ENCODE measurements at regions not wholly inside any gene's neighbourhood (a gene's known extent, or its start where the extent isn't known, plus 50 kb on each side); places are given as distances from the start of the nearest gene placed in this dataset.
"Not testable (repeated sequence)": the region's sequence is repeated elsewhere in the genome, so short reads cannot be mapped to it uniquely, and the experiment has no call there.

GRCh38 chr15:98289747-98290146, 329.2 kb downstream of the ARRDC4 start:
- H3K27ac Mint-ChIP-seq, result no peak overlapping the region
- no peak overlapping the region for H3K27ac ChIP-seq (ENCODE audit: low read depth, low read length)
- no peaks in the 10 kb centered on the region for H3K9me3 ChIP-seq (ENCODE audit: low read length)
- no peaks in the 10 kb centered on the region for H3K36me3 ChIP-seq (ENCODE audit: insufficient read depth, low read length)
- peaks cover 0 to 4% (median 0%) of the 10 kb centered on the region in 3 donors for H3K4me1 Mint-ChIP-seq
- DNase-seq, result no peak
- CTCF ChIA-PET, result no interaction called here
- no peaks in the 10 kb centered on the region for H3K4me1 ChIP-seq (ENCODE audit: insufficient read depth, low read length)
- no peaks in the 10 kb centered on the region for H3K27me3 ChIP-seq (ENCODE audit: insufficient read depth, low read length, poor library complexity, severe bottlenecking)
- H3K9me3 Mint-ChIP-seq, result peaks cover 0 to 3% (median 0%) of the 10 kb centered on the region in 5 donors
- no peak overlapping the region for H3K4me3 Mint-ChIP-seq
- peaks cover 0 to 1% (median 0%) of the 10 kb centered on the region in 3 donors for H3K36me3 Mint-ChIP-seq
- H3K4me3 ChIP-seq (ENCODE audit: low read length), result no peak overlapping the region
- POLR2A ChIA-PET, result no interaction called here
- peaks cover 0 to 9% of the 10 kb centered on the region in 2 donors for H3K27me3 Mint-ChIP-seq

DNA sequence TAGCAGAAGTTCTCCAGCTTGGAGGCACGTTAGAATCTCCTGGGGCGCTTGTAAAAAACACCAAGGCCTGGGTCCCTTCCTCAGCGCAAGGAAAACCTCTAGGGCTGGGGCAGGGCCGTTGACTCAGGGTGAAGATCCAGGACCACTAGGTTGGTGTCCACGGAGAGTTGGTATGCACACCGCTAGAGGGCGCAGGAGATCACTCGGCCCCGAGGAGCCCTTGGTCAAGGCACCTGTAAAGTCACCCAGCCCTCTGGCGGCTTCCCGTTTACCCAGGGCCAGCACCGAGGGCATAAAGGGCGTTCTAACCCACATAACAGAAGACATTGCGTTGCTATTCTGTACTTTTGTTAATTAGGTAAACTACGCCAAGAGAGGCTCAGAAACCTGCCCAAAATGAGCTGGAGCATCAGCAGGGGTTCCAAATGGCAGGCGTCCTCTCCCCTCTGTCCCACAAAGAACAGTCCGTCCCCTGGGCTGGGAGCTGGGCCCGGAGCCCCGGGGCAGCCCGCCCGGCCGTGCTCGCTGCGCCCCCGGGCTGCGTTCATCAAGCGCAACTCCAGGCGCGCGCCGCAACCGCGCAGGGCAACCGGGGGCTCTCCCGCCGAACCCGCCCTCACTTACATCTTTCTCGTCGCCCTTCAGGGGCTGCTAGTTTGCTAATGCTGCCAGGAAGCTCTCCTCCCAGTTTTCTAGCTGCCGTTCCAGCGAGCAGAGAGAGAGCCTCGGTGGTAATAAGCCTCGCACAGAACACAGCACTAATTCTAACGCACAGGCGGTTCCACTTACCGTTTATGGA, 332.1 kb downstream of the ARRDC4 start:
- no peak overlapping the region for H3K4me3 ChIP-seq (ENCODE audit: low read length)
- H3K9me3 ChIP-seq (ENCODE audit: low read length), result no peaks in the 10 kb centered on the region
- peaks cover 0 to 4% (median 0%) of the 10 kb centered on the region in 3 donors for H3K4me1 Mint-ChIP-seq
- no peak overlapping the region for H3K27ac Mint-ChIP-seq
- peaks cover 0 to 3% (median 0%) of the 10 kb centered on the region in 5 donors for H3K9me3 Mint-ChIP-seq
- ChIA-PET POLR2A (no interaction called here), CTCF (no interaction called here)
- H3K4me3 Mint-ChIP-seq, result no peak overlapping the region
- H3K27me3 ChIP-seq (ENCODE audit: insufficient read depth, low read length, poor library complexity, severe bottlenecking), result no peaks in the 10 kb centered on the region
- peaks cover 0 to 6% of the 10 kb centered on the region in 2 donors for H3K27me3 Mint-ChIP-seq
- DNase-seq, result no peak
- H3K27ac ChIP-seq (ENCODE audit: low read depth, low read length), result no peak overlapping the region
- H3K4me1 ChIP-seq (ENCODE audit: insufficient read depth, low read length), result no peaks in the 10 kb centered on the region
- H3K36me3 Mint-ChIP-seq, result peaks cover 0 to 1% (median 0%) of the 10 kb centered on the region in 3 donors
- no peaks in the 10 kb centered on the region for H3K36me3 ChIP-seq (ENCODE audit: insufficient read depth, low read length)

GRCh38 chr15:98294126-98294525, 333.6 kb downstream of the ARRDC4 start:
- Mint-ChIP-seq H3K4me1 (peaks cover 0 to 4% (median 0%) of the 10 kb centered on the region in 3 donors), H3K9me3 (peaks cover 0 to 3% (median 0%) of the 10 kb centered on the region in 5 donors), H3K4me3 (no peak overlapping the region), H3K27ac (peak overlapping the region in 1 of 8 donors; percentile 16), H3K36me3 (peaks cover 0 to 1% (median 0%) of the 10 kb centered on the region in 3 donors), H3K27me3 (peaks cover 0 to 6% of the 10 kb centered on the region in 2 donors)
- Histone ChIP-seq H3K9me3 (ENCODE audit: low read length) (no peaks in the 10 kb centered on the region), H3K4me3 (ENCODE audit: low read length) (no peak overlapping the region), H3K36me3 (ENCODE audit: insufficient read depth, low read length) (no peaks in the 10 kb centered on the region), H3K27me3 (ENCODE audit: insufficient read depth, low read length, poor library complexity, severe bottlenecking) (no peaks in the 10 kb centered on the region), H3K27ac (ENCODE audit: low read depth, low read length) (no peak overlapping the region), H3K4me1 (ENCODE audit: insufficient read depth, low read length) (no peaks in the 10 kb centered on the region)
- CTCF ChIA-PET, result no interaction called here
- POLR2A ChIA-PET, result no interaction called here
- no peak for DNase-seq

DNA sequence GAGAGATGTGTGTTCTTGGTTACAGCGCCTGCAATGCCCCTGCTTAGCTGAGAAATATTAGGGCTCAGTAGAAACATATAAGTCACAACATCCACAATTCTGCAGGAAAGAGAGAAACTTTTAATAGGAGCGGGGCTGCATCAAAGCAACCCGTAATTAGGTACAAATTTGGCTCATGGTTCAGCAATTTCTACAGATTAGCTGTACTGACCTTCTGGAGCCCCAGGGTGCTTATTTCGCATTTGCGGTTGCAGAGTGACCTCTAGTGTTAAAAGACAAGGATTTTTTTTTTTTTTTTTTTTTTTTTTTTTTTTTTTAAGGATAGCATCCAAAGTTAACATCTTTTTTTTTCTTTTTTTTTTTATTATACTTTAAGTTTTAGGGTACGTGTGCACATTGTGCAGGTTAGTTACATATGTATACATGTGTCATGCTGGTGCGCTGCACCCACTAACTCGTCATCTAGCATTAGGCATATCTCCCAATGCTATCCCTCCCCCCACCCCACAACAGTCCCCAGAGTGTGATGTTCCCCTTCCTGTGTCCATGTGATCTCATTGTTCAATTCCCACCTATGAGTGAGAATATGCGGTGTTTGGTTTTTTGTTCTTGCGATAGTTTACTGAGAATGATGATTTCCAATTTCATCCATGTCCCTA, 334.7 kb downstream of the ARRDC4 start:
- H3K36me3 ChIP-seq (ENCODE audit: insufficient read depth, low read length); H3K27me3 ChIP-seq (ENCODE audit: insufficient read depth, low read length, poor library complexity, severe bottlenecking); H3K4me1 Mint-ChIP-seq; H3K27ac ChIP-seq (ENCODE audit: low read depth, low read length); H3K4me3 ChIP-seq (ENCODE audit: low read length); H3K9me3 ChIP-seq (ENCODE audit: low read length); H3K36me3 Mint-ChIP-seq; CTCF ChIA-PET; H3K27ac Mint-ChIP-seq; H3K4me3 Mint-ChIP-seq; H3K9me3 Mint-ChIP-seq; H3K27me3 Mint-ChIP-seq; POLR2A ChIA-PET; H3K4me1 ChIP-seq (ENCODE audit: insufficient read depth, low read length); DNase-seq: not testable (repeated sequence)

GRCh38 chr15:98296653-98297052, 336.1 kb downstream of the ARRDC4 start:
- peaks cover 0 to 6% of the 10 kb centered on the region in 2 donors for H3K27me3 Mint-ChIP-seq
- Histone ChIP-seq H3K27me3 (ENCODE audit: insufficient read depth, low read length, poor library complexity, severe bottlenecking) (no peaks in the 10 kb centered on the region), H3K4me1 (ENCODE audit: insufficient read depth, low read length) (no peaks in the 10 kb centered on the region), H3K36me3 (ENCODE audit: insufficient read depth, low read length) (no peaks in the 10 kb centered on the region), H3K27ac (ENCODE audit: low read depth, low read length) (no peak overlapping the region), H3K4me3 (ENCODE audit: low read length) (no peak overlapping the region), H3K9me3 (ENCODE audit: low read length) (no peaks in the 10 kb centered on the region)
- no peaks in the 10 kb centered on the region for H3K36me3 Mint-ChIP-seq
- ChIA-PET POLR2A (no interaction called here), CTCF (no interaction called here)
- H3K9me3 Mint-ChIP-seq, result peaks cover 0 to 5% (median 0%) of the 10 kb centered on the region in 5 donors
- no peak overlapping the region for H3K27ac Mint-ChIP-seq
- H3K4me1 Mint-ChIP-seq, result peaks cover 0 to 4% (median 0%) of the 10 kb centered on the region in 3 donors
- no peak for DNase-seq
- no peak overlapping the region for H3K4me3 Mint-ChIP-seq

DNA sequence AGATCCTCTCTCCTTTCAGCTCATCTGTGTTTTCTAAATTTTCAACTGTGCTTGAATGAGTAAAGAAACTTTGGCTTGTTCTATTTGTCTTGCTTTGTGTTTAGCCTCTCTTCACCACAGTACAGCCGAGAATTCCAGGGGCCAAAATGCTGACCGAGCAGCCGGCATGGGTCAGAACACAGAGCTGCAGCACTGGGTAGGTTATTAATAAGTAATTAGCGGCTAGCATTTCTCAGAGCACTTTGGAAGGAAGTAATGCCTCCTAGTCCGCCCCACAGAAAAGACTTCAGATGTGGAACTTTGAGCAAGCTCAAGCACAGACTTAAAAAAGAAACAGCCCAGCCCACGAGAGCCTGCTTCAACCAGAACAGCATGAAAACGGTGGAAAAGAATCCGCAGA, 343.9 kb downstream of the ARRDC4 start:
- POLR2A ChIA-PET, result no interaction called here
- peaks cover 0 to 3% (median 0%) of the 10 kb centered on the region in 5 donors for H3K9me3 Mint-ChIP-seq
- no peaks in the 10 kb centered on the region for H3K4me1 Mint-ChIP-seq

GRCh38 chr15:98308117-98308516, 340.2 kb upstream of the IGF1R start:
- H3K27ac ChIP-seq (ENCODE audit: low read depth, low read length), result no peak overlapping the region
- ChIA-PET POLR2A (no interaction called here), CTCF (no interaction called here)
- no peaks in the 10 kb centered on the region for H3K36me3 ChIP-seq (ENCODE audit: insufficient read depth, low read length)
- Mint-ChIP-seq H3K27ac (no peak overlapping the region), H3K4me1 (peaks cover 0 to 4% (median 0%) of the 10 kb centered on the region in 3 donors), H3K9me3 (peaks cover 0 to 4% (median 0%) of the 10 kb centered on the region in 5 donors), H3K27me3 (peaks cover 0 to 1% of the 10 kb centered on the region in 2 donors), H3K4me3 (no peak overlapping the region), H3K36me3 (no peaks in the 10 kb centered on the region)
- H3K27me3 ChIP-seq (ENCODE audit: insufficient read depth, low read length, poor library complexity, severe bottlenecking), result no peaks in the 10 kb centered on the region
- no peaks in the 10 kb centered on the region for H3K4me1 ChIP-seq (ENCODE audit: insufficient read depth, low read length)
- DNase-seq, result no peak
- no peaks in the 10 kb centered on the region for H3K9me3 ChIP-seq (ENCODE audit: low read length)
- no peak overlapping the region for H3K4me3 ChIP-seq (ENCODE audit: low read length)

More for the DNA sequence above, 343.9 kb downstream of the ARRDC4 start:
- H3K27ac ChIP-seq (ENCODE audit: low read depth, low read length), result no peak overlapping the region
- no peak overlapping the region for H3K4me3 ChIP-seq (ENCODE audit: low read length)
- peaks cover 0 to 2% of the 10 kb centered on the region in 2 donors for H3K27me3 Mint-ChIP-seq
- no peak overlapping the region for H3K27ac Mint-ChIP-seq
- no peaks in the 10 kb centered on the region for H3K36me3 Mint-ChIP-seq
- H3K27me3 ChIP-seq (ENCODE audit: insufficient read depth, low read length, poor library complexity, severe bottlenecking), result no peaks in the 10 kb centered on the region
- no peaks in the 10 kb centered on the region for H3K9me3 ChIP-seq (ENCODE audit: low read length)
- H3K36me3 ChIP-seq (ENCODE audit: insufficient read depth, low read length), result no peaks in the 10 kb centered on the region
- DNase-seq, result no peak
- no peaks in the 10 kb centered on the region for H3K4me1 ChIP-seq (ENCODE audit: insufficient read depth, low read length)
- H3K4me3 Mint-ChIP-seq, result no peak overlapping the region
- CTCF ChIA-PET, result no interaction called here

DNA sequence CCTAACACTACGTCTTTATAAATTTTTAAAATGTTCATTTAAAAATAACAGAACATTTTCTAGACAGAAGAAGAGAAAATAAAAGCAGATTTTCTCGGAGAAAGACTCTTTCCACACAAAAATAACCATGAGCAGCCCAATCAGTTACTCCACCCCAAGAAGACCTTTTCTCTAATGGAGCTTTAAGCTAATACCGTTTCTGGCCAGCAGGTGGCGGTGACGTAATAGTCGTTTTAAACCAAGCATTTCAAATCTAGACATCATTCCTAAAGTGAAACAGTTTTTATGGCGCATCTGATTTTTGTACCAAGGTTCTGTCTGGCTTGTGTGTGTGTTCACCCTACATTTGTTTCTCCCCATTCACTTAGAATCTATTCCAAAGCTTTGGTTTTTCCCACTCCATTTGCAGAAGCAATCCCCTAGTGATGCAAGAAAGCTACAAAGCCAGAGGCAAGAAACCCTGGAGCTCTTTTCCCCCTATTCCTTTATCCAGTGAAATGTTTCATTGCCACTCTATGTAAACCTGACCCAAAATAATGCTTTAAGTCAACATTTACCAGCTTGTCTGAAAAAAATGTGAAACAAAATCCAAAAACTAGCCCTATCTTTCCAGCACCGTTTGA, 336.7 kb upstream of the IGF1R start:
- Mint-ChIP-seq H3K27me3 (peaks cover 0 to 4% of the 10 kb centered on the region in 2 donors), H3K36me3 (no peaks in the 10 kb centered on the region), H3K9me3 (peaks cover 0 to 4% (median 0%) of the 10 kb centered on the region in 5 donors), H3K4me3 (no peak overlapping the region), H3K4me1 (peaks cover 0 to 4% (median 0%) of the 10 kb centered on the region in 3 donors), H3K27ac (no peak overlapping the region)
- no peaks in the 10 kb centered on the region for H3K9me3 ChIP-seq (ENCODE audit: low read length)
- H3K27ac ChIP-seq (ENCODE audit: low read depth, low read length), result no peak overlapping the region
- ChIA-PET POLR2A (no interaction called here), CTCF (interaction anchor here (0.8 to 1.2 kb wide), 3 partner anchors 107 to 765 kb away, joined by 3 read pairs; no protein-coding TSS in a partner anchor)
- H3K36me3 ChIP-seq (ENCODE audit: insufficient read depth, low read length), result no peaks in the 10 kb centered on the region
- H3K27me3 ChIP-seq (ENCODE audit: insufficient read depth, low read length, poor library complexity, severe bottlenecking), result no peaks in the 10 kb centered on the region
- no peak overlapping the region for H3K4me3 ChIP-seq (ENCODE audit: low read length)
- H3K4me1 ChIP-seq (ENCODE audit: insufficient read depth, low read length), result no peaks in the 10 kb centered on the region
- peak; percentile 14 to 60 (median 43) for DNase-seq

All from CD8-positive, alpha-beta memory T cell (primary cell).